OCI-LY7 (cell line): ENCODE measurements at regions not wholly inside any gene's neighbourhood (a gene's known extent, or its start where the extent isn't known, plus 50 kb on each side); places are given as distances from the start of the nearest gene placed in this dataset.
"Not testable (repeated sequence)": the region's sequence is repeated elsewhere in the genome, so short reads cannot be mapped to it uniquely, and the experiment has no call there.

Experiments used
- BruUV-seq: library from RNA; stranded (reverse); fragments of 400-500 nt; replicated peaks from 2 replicates; lab custom pipeline; 2021; lab: Mats Ljungman, UMichigan
- CTCF ChIA-PET: fragments of 300-600 bp; sonication (Branson Sonifier 250); formaldehyde crosslinking; loops from one replicate; lab custom pipeline; 2022; ENCODE audit warnings: antibody characterized with exemption; ENCODE audit not compliant: unreplicated experiment; lab: Charles Lee
- POLR2A ChIA-PET: fragments of 300-600 bp; sonication (Branson Sonifier 250); formaldehyde crosslinking; loops from one replicate; lab custom pipeline; 2022; ENCODE audit warnings: antibody characterized with exemption; lab: Charles Lee
- DNase-seq: peaks from one replicate; pipeline ENCODE4 v3.0.0-alpha.2; 2015; ENCODE audit warnings: low spot score
- H2AFZ ChIP-seq: fragments of 200-600 bp; sonication (generic), shearing (Covaris generic); 2 replicates; pipeline ENCODE4 v1.6.1; 2014; ENCODE audit warnings: mild to moderate bottlenecking, antibody characterized with exemption, low read length, moderate library complexity
- H3K27ac ChIP-seq: fragments of 200-600 bp; sonication (generic); 2 replicates; pipeline ENCODE4 v1.5.1; 2014; ENCODE audit warnings: mixed run types, low read depth, mild to moderate bottlenecking, moderate library complexity, low read length, inconsistent platforms; ENCODE audit not compliant: poor library complexity, severe bottlenecking
- H3K36me3 ChIP-seq: fragments of 200-600 bp; sonication (generic); 2 replicates; pipeline ENCODE4 v1.6.1; 2014; ENCODE audit warnings: mild to moderate bottlenecking, antibody characterized with exemption, low read length, moderate library complexity, mixed read lengths; ENCODE audit not compliant: insufficient read depth
- H3K4me1 ChIP-seq: fragments of 200-600 bp; sonication (generic); 2 replicates; pipeline ENCODE4 v1.5.1; 2014; ENCODE audit warnings: mild to moderate bottlenecking, low read length; ENCODE audit not compliant: insufficient read depth, poor library complexity, severe bottlenecking
- H3K4me2 ChIP-seq: fragments of 200-600 bp; sonication (generic); 2 replicates; pipeline ENCODE4 v1.6.1; 2014; ENCODE audit warnings: mild to moderate bottlenecking, low read length
- H3K4me3 ChIP-seq: fragments of 200-600 bp; sonication (generic); 2 replicates; pipeline ENCODE4 v1.5.1; 2014; ENCODE audit warnings: mild to moderate bottlenecking, low read depth, low read length; ENCODE audit not compliant: poor library complexity, severe bottlenecking
- H3K79me2 ChIP-seq: fragments of 200-600 bp; sonication (generic); 2 replicates; pipeline ENCODE4 v1.6.1; 2016; ENCODE audit warnings: low read depth, mild to moderate bottlenecking, low read length, moderate library complexity, mixed read lengths; ENCODE audit not compliant: insufficient read depth
- H3K9me2 ChIP-seq: fragments of 200-600 bp; sonication (generic); 2 replicates; pipeline ENCODE4 v1.6.1; 2016; ENCODE audit warnings: mild to moderate bottlenecking, low read length, mixed read lengths; ENCODE audit not compliant: insufficient read depth
- H3K9me3 ChIP-seq: fragments of 200-600 bp; sonication (generic); 2 replicates; pipeline ENCODE4 v1.6.1; 2014; ENCODE audit warnings: mild to moderate bottlenecking, mixed run types, low read length, mixed read lengths
- H4K20me1 ChIP-seq: fragments of 200-600 bp; sonication (generic); 2 replicates; pipeline ENCODE4 v1.6.1; 2014; ENCODE audit warnings: mild to moderate bottlenecking, antibody characterized with exemption, low read length, moderate library complexity, mixed read lengths; ENCODE audit not compliant: insufficient read depth
- EZH2phosphoT487 ChIP-seq: fragments of 200-600 bp; sonication (generic); IDR thresholded peaks from 2 replicates; pipeline ENCODE4 v1.6.1; 2018; ENCODE audit warnings: low read depth, borderline replicate concordance, mild to moderate bottlenecking, mixed run types, antibody characterized with exemption, low read length, moderate library complexity, mixed read lengths
- intact Hi-C: fragments of 100-400 bp; cut with micrococcal nuclease; formaldehyde crosslinking; loops from one replicate; pipeline ENCODE4 v1.10.0; 2022; ENCODE audit not compliant: unreplicated experiment
- TF ChIP-seq, protein P1 (sequence below): fragments of 200-600 bp; sonication (generic); conservative IDR thresholded peaks from 2 replicates; pipeline ENCODE4 v1.5.1; 2014; ENCODE audit warnings: mild to moderate bottlenecking, antibody characterized with exemption, low read length, moderate library complexity, mixed read lengths

DNA sequence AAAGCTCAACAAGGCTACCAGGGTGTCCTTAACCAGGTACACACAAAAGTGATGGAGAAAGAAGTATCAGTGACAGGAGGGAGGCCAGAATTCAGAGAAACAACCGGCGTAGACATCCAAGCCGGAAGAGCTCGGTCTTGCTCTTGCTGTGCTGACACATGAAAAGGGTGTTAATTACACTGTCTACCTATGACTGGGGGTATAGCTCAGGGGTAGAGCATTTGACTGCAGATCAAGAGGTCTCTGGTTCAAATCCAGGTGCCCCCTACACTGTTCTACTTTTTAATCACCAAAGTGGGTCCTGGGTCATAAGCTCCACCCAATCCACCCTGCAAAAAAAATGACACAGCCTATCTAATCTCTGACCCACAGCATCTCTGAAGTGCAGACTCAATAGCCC lies 86.9 kb upstream of the ZNF746 start:
- POLR2A ChIA-PET, result interaction anchor here (0.7 kb wide), 2 partner anchors 15 to 1352 kb away, joined by 3 read pairs; no protein-coding TSS in a partner anchor
- BruUV-seq, result no TSS peak
- no peaks in the 10 kb centered on the region for H4K20me1 ChIP-seq
- TF ChIP-seq EZH2phosphoT487, result no peak
- TF ChIP-seq, protein P1, sequence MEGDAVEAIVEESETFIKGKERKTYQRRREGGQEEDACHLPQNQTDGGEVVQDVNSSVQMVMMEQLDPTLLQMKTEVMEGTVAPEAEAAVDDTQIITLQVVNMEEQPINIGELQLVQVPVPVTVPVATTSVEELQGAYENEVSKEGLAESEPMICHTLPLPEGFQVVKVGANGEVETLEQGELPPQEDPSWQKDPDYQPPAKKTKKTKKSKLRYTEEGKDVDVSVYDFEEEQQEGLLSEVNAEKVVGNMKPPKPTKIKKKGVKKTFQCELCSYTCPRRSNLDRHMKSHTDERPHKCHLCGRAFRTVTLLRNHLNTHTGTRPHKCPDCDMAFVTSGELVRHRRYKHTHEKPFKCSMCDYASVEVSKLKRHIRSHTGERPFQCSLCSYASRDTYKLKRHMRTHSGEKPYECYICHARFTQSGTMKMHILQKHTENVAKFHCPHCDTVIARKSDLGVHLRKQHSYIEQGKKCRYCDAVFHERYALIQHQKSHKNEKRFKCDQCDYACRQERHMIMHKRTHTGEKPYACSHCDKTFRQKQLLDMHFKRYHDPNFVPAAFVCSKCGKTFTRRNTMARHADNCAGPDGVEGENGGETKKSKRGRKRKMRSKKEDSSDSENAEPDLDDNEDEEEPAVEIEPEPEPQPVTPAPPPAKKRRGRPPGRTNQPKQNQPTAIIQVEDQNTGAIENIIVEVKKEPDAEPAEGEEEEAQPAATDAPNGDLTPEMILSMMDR, result no peak
- no peak overlapping the region for H2AFZ ChIP-seq
- DNase-seq, result no peak
- no peaks in the 10 kb centered on the region for H3K9me3 ChIP-seq
- intact Hi-C loops, result loop anchor here (5.0 kb wide), 1 partner anchor 208 kb away; no protein-coding TSS in a partner anchor
- CTCF ChIA-PET, result no interaction called here
- no peaks in the 10 kb centered on the region for H3K4me1 ChIP-seq
- no peak overlapping the region for H3K4me2 ChIP-seq
- H3K79me2 ChIP-seq, result no peaks in the 10 kb centered on the region
- H3K9me2 ChIP-seq, result no peaks in the 10 kb centered on the region
- H3K27ac ChIP-seq, result no peak overlapping the region
- peaks cover 98% of the 10 kb centered on the region for H3K36me3 ChIP-seq
- no peak overlapping the region for H3K4me3 ChIP-seq

DNA sequence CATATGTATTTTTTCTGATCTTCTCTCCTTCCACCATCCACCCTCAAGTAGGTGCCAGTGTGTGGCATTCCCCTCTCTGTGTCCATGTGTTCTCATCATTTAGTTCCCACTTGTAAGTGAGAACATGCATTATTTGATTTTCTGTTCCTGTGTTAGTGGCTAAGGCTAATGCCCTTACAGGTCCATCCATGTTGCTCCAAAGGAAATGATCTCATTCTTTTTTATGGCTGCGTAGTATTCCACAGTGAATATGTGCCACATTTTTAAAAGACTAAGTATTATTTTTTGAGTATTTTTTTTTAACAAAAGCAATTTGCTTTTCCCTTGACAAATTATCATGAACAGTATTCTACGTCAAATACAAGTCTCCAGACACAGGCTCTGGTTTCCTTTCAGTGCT lies 86.4 kb upstream of the ZNF746 start:
- H3K9me2 ChIP-seq, result no peaks in the 10 kb centered on the region
- no peak overlapping the region for H3K4me2 ChIP-seq
- H3K4me3 ChIP-seq, result no peak overlapping the region
- no peaks in the 10 kb centered on the region for H4K20me1 ChIP-seq
- peaks cover 98% of the 10 kb centered on the region for H3K36me3 ChIP-seq
- no peak overlapping the region for H3K27ac ChIP-seq
- intact Hi-C loops, result loop anchor here (5.0 kb wide), 1 partner anchor 208 kb away; no protein-coding TSS in a partner anchor
- ChIA-PET POLR2A (interaction anchor here (0.7 kb wide), 1 partner anchor 1352 kb away, joined by 3 read pairs; no protein-coding TSS in a partner anchor), CTCF (no interaction called here)
- H3K9me3 ChIP-seq, result no peaks in the 10 kb centered on the region
- H3K79me2 ChIP-seq, result no peaks in the 10 kb centered on the region
- no TSS peak for BruUV-seq
- DNase-seq, result no peak
- H3K4me1 ChIP-seq, result no peaks in the 10 kb centered on the region
- TF ChIP-seq, protein P1, result no peak
- no peak for TF ChIP-seq EZH2phosphoT487
- H2AFZ ChIP-seq, result no peak overlapping the region

DNA sequence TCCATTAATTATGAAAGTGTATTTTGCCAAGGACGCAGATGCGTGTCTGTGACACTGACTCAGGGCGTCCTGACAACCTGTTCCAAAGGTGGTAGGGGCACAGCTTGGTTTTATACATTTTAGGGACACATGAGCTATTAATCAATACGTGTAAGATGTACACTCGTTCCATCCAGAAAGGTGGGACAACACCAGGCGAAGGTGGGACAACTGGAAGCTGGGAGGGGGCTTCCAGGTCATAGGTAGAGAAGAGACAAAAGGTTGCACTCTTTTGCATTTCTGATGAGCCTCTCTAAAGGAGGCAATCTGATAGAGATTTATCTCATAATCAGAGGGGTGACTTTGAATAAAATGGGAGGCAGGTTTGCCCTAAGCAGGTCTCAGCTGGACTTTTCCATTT lies 82.7 kb upstream of the ZNF746 start:
- Histone ChIP-seq H3K27ac (no peak overlapping the region), H2AFZ (no peak overlapping the region), H3K4me3 (no peak overlapping the region), H3K36me3 (peaks cover 66% of the 10 kb centered on the region), H3K9me3 (0 out of 2 replicates have a peak, but pooled peaks cover 3% of the 10 kb centered on the region), H3K4me2 (no peak overlapping the region), H3K4me1 (no peaks in the 10 kb centered on the region), H3K79me2 (no peaks in the 10 kb centered on the region), H3K9me2 (no peaks in the 10 kb centered on the region), H4K20me1 (no peaks in the 10 kb centered on the region)
- no peak for DNase-seq
- BruUV-seq, result no TSS peak
- TF ChIP-seq EZH2phosphoT487, result no peak
- TF ChIP-seq, protein P1, result no peak
- POLR2A ChIA-PET, result no interaction called here
- intact Hi-C loops, result loop anchor here (5.0 kb wide), 1 partner anchor 212 kb away; no protein-coding TSS in a partner anchor
- CTCF ChIA-PET, result no interaction called here

DNA sequence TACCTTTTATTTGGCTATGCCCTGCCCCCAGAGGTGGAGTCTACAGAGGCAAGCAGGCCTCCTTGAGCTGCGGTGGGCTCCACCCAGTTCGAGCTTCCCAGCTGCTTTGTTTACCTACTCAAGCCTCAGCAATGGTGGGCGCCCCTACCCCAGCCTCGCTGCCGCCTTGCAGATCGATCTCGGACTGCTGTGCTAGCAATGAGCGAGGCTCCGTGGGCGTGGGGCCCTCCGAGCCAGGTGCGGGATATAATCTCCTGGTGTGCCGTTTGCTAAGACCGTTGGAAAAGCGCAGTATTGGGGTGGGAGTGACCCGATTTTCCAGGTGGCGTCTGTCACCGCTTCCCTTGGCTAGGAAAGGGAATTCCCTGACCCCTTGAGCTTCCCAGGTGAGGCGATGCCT lies 81.8 kb upstream of the ZNF746 start:
- H4K20me1 ChIP-seq, H3K79me2 ChIP-seq, H3K27ac ChIP-seq, CTCF ChIA-PET, H3K9me2 ChIP-seq, H3K4me2 ChIP-seq, H3K9me3 ChIP-seq, H3K4me3 ChIP-seq, H3K4me1 ChIP-seq, H2AFZ ChIP-seq, intact Hi-C loops, DNase-seq, BruUV-seq: not testable (repeated sequence)
- POLR2A ChIA-PET, result interaction anchor here (0.6 kb wide), 1 partner anchor 394 kb away, joined by 6 read pairs; no protein-coding TSS in a partner anchor
- H3K36me3 ChIP-seq, result peaks cover 56% of the 10 kb centered on the region
